Neural crest cell (in vitro differentiated cells): ENCODE measurements at regions not wholly inside any gene's neighbourhood (a gene's known extent, or its start where the extent isn't known, plus 50 kb on each side); places are given as distances from the start of the nearest gene placed in this dataset.

Experiments used
- DNase-seq: peaks from one replicate; pipeline ENCODE4 v3.0.0; 2021; ENCODE audit warnings: low read depth, mixed read lengths, low spot score
- H3K27ac Mint-ChIP-seq: one replicate; pipeline ENCODE4 v1.8.0; 2021; ENCODE audit warnings: mild to moderate bottlenecking, mixed read lengths; ENCODE audit not compliant: unreplicated experiment
- H3K27me3 Mint-ChIP-seq: 2 replicates; pipeline ENCODE4 v1.8.0; 2021; ENCODE audit warnings: low read depth, mild to moderate bottlenecking, mixed read lengths
- H3K36me3 Mint-ChIP-seq: 2 replicates; pipeline ENCODE4 v1.8.0; 2021; ENCODE audit warnings: low read depth, mild to moderate bottlenecking, mixed read lengths
- H3K4me1 Mint-ChIP-seq: 2 replicates; pipeline ENCODE4 v1.8.0; 2021; ENCODE audit warnings: mixed read lengths
- H3K4me3 Mint-ChIP-seq: one replicate; pipeline ENCODE4 v1.8.0; 2021; ENCODE audit warnings: mild to moderate bottlenecking, mixed read lengths
- H3K9me3 Mint-ChIP-seq: 2 replicates; pipeline ENCODE4 v1.8.0; 2021; ENCODE audit warnings: mixed read lengths
- CTCF ChIP-seq: fragments of 200-600 bp; sonication (generic); conservative IDR thresholded peaks from 2 replicates; pipeline ENCODE4 v1.5.0; 2021; ENCODE audit warnings: antibody characterized with exemption, mild to moderate bottlenecking

- no peaks in the 10 kb centered on the region for H3K9me3 Mint-ChIP-seq
- peaks cover 12% of the 10 kb centered on the region for H3K27me3 Mint-ChIP-seq
- H3K4me3 Mint-ChIP-seq: no peak overlapping the region
- no peaks in the 10 kb centered on the region for H3K4me1 Mint-ChIP-seq
- no peaks in the 10 kb centered on the region for H3K36me3 Mint-ChIP-seq
- no peak for DNase-seq
- no peak for TF ChIP-seq CTCF
- H3K27ac Mint-ChIP-seq: no peak overlapping the region
These were observed 555.9 kb downstream of the BCL11B start for GRCh38 chr14:98716133-98716532.

DNA sequence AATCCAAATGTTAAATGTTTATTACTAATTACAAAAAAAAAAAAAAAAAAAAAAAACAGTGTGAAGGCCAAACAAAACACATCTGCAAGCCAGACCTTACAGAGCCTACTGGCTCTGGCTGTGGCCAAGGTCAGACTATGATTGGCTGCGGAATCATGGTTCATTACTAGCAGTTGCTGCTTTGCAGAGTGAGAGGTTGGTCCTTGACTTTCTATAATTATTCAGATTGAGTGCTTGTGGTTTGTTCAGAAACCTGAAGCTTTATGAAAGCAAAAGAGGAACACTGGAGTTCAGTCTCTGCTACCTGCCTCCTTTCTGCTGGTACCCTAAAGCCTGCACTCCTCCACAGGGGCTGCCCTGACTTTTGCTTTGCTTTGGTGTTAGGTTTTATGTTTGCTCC lies 550.9 kb downstream of the BCL11B start:
- DNase-seq: no peak
- Mint-ChIP-seq H3K36me3 (no peaks in the 10 kb centered on the region), H3K4me3 (no peak overlapping the region), H3K4me1 (peaks cover 8% of the 10 kb centered on the region), H3K27ac (no peak overlapping the region), H3K27me3 (peaks cover 15% of the 10 kb centered on the region), H3K9me3 (peaks cover 4% of the 10 kb centered on the region)
- no peak for TF ChIP-seq CTCF

- Mint-ChIP-seq H3K27ac (no peak overlapping the region), H3K4me3 (no peak overlapping the region), H3K4me1 (peaks cover 8% of the 10 kb centered on the region), H3K36me3 (no peaks in the 10 kb centered on the region), H3K9me3 (peaks cover 4% of the 10 kb centered on the region), H3K27me3 (peaks cover 3% of the 10 kb centered on the region)
- no peak for TF ChIP-seq CTCF
- no peak for DNase-seq
These were observed 547.3 kb downstream of the BCL11B start for GRCh38 chr14:98724734-98725133.

DNA sequence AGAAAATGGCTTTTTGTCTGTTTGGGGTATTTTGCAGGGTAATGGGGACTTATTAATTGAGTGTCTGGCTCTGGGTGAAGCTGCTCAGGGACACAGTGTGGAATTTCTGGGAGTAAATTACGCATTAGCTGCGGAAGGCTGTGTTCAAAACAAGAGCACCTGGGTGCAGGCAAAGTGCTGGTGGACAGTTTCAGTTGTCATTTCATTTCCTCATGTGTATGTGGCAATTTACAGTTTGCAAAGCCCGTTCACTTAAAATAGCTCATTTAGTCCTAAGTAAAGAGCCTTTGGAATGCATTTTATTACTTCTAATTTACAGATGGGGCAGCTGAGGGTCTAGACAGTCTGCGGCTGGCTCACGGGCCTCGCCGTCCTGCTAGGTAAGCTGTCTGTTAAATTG lies 546.8 kb downstream of the BCL11B start:
- Mint-ChIP-seq H3K27ac (no peak overlapping the region), H3K4me1 (peaks cover 8% of the 10 kb centered on the region), H3K4me3 (no peak overlapping the region), H3K27me3 (peaks cover 3% of the 10 kb centered on the region), H3K9me3 (peaks cover 4% of the 10 kb centered on the region), H3K36me3 (no peaks in the 10 kb centered on the region)
- no peak for TF ChIP-seq CTCF
- no peak for DNase-seq

DNA sequence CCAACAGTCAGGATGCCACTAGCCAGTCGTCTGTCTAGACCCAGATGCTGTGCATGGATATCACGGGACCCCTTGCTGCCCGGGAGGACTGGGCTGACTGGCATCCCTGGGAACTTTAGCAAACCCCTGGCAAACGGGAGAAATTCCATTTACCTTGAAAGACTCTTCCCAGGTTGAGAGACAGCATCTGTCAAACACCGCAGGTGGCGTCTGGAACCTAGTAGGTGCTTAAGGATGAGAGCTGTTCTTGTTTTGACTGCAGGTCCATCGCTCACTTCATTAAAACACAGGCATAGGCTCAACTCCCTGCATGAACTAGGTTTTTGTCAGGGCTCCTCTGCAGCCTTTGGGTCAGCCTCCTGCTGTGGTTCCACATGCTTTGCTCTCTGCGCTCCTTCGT lies 546.3 kb downstream of the BCL11B start:
- Mint-ChIP-seq H3K27me3 (peaks cover 3% of the 10 kb centered on the region), H3K4me3 (no peak overlapping the region), H3K9me3 (peaks cover 4% of the 10 kb centered on the region), H3K36me3 (no peaks in the 10 kb centered on the region), H3K27ac (no peak overlapping the region), H3K4me1 (peaks cover 8% of the 10 kb centered on the region)
- DNase-seq: no peak
- TF ChIP-seq CTCF: no peak
